HG02759 (cell line): ENCODE measurements at regions not wholly inside any gene's neighbourhood (a gene's known extent, or its start where the extent isn't known, plus 50 kb on each side); places are given as distances from the start of the nearest gene placed in this dataset.
A peak's percentile ranks its signal among the peaks of the same experiment; 100 is the strongest.
"Not testable (repeated sequence)": the region's sequence is repeated elsewhere in the genome, so short reads cannot be mapped to it uniquely, and the experiment has no call there.

ENCODE experiments used
- ATAC-seq: cut with Tn5 transposase; IDR thresholded peaks from one replicate; pipeline ENCODE4 v1.9.1; 2021; ENCODE audit warnings: mild to moderate bottlenecking, moderate library complexity; ENCODE audit not compliant: unreplicated experiment

DNA sequence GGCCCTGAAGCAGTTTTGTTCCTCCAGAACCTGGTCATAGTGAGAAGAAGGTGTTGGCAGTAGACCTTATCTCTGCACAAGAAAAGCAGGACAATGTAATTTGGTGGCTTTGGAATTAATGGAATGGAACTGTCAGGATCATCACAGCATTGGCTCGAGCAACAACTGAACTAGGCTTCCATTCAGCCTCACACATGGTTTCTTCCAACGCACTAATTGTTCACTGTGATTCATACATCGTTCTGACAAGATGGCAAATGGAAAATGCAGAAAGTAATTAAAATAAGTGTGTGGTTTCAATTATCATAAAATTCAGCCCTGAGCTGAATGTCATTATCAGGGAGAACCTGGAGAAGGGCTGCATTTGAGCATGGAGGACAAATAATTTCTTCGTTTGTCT lies 80.6 kb downstream of the MFSD1 start:
- ATAC-seq, result no peak

GRCh38 chr3:158896729-158897128 lies 94.9 kb downstream of the MFSD1 start:
- ATAC-seq, result no peak

GRCh38 chr3:158906749-158907148 lies 104.9 kb downstream of the MFSD1 start:
- no peak for ATAC-seq

DNA sequence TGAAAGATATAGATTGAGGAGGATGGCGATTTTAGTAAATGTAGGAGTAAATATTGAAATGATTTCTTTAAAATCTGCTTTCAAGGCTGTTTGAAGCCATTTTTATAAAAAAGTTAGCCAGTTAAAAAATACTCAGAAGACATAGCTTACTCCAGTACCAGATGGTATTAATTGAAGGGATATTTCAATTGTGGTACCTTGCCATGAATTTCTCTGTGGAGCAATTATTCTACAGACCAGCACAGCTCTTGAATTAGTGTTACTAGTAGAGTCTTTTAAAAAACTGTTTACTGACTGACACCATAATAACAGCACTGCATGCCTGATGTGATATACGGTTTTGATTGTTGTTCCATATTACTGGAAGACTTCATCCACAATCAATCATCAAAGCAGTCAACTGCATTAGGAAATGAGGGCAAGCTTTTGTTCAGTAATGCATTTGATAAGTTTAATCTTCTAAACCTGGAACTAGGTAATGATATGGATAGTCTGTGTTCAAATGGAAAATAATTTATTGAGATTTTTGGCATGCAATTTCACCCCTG lies 106.4 kb downstream of the MFSD1 start:
- no peak for ATAC-seq

DNA sequence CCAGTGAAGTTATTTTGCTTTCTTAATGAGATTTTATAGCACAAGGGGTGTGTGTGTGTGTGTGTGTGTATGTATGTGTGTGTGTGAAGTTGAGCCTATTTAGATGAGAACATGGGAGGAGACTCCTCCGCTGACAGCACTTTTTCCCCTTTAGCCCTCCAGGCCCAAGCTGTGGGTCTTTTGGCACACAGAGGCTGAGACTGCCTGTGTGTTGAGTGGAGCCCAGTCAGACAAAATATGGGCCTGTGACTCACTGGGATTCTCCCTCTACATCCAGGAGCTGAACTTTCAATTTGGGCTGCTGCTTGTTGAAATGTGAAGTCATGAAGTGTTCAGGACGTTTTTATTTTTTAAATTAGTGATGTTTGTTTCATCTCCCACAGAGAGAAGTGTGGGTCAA lies 108.0 kb downstream of the MFSD1 start:
- no peak for ATAC-seq

GRCh38 chr3:158911586-158911985 lies 109.7 kb downstream of the MFSD1 start:
- ATAC-seq, result no peak

GRCh38 chr3:158912188-158912587 lies 110.3 kb downstream of the MFSD1 start:
- no peak for ATAC-seq

GRCh38 chr3:158912621-158913020 lies 110.8 kb downstream of the MFSD1 start:
- ATAC-seq, result no peak

DNA sequence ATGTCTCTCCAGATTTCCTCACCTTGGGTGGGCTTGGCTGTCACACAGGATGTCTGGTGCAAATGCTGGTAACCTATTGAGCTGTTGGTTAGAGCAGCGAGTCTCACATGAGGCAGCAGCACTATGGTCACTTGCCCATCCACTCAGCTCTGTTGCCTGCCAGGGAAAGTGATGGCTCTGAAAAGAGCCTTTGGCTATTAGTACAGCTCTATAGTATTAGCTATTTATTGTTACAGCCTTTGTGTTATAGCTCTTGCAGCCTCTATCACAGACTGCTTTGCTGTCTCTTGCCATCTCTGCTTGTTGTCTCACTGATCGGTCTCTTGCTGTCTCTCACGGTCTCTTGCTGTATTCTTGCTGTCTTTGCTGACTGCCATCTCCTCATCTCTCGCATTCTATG lies 114.3 kb downstream of the MFSD1 start:
- ATAC-seq, result no peak

GRCh38 chr3:158918008-158918407 lies 116.2 kb downstream of the MFSD1 start:
- peak; percentile 84 for ATAC-seq

DNA sequence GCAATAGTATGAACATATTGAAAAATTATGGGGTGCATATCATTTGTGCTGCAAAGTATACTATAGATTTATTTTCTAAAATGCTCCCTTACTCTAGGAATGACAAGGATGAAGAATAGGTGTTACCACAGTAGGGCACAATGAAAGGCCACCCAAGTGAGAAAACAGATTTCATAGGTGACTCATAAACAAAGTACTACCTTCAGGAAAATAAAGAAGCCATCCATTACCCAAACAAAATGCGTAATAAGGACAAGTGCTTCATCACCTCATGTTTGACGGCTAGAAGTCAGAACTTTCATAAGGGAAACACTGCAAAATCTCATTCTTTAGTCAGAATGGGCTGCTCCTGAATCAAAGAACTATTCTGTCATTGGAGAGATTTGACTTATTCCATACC lies 116.6 kb downstream of the MFSD1 start:
- ATAC-seq, result no peak

DNA sequence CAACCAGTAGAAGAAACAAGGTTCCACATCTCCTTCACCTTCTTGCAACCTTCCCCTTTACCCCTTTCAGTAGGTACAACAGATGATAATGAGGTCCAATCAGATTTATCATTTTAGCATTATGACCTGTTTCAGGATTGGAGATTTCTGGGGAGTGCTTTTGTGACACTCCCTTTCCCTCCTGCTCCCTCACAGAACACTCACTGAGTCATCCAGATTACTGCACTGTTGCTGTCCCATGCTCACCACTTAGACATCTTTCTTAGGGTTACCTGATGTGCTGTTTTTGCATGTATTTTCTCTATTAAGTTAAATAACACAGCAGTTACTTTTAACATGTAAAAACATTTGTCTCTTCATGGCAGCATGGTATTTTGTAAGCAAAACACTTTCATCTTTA lies 118.5 kb downstream of the MFSD1 start:
- ATAC-seq, result no peak

- no peak for ATAC-seq
These were observed 123.2 kb downstream of the MFSD1 start for GRCh38 chr3:158925021-158925420.

DNA sequence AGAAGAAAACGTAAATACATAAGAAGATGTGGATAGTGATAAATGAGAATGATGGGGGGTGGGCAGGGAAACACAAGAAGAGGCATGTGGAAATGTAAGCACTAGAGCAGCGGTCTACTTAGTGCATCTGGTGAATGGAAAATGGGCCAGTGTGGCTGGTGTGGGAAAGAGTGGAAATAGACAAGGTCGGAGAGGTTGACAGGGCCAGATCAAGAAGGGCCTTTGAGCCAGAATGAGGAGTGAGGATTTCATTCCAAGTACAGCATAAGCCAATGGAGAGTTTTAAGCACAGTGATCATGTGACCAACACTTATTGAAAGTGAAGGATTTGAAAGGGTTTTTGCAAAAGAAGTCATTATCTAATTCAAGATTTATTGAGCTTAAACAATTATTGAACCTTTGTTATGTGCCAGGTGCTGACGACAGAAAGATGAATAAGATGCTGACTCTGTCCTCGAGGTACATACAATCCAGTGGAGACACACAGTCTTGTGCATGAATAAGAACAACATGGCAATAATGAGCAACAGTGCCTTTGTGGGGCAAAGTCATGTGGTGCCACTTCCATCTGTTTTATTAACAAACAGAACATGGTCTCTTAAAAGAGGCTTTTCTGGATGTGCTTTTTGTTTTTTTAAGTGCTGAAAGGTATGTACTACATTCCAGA lies 124.1 kb downstream of the MFSD1 start:
- ATAC-seq, result no peak

DNA sequence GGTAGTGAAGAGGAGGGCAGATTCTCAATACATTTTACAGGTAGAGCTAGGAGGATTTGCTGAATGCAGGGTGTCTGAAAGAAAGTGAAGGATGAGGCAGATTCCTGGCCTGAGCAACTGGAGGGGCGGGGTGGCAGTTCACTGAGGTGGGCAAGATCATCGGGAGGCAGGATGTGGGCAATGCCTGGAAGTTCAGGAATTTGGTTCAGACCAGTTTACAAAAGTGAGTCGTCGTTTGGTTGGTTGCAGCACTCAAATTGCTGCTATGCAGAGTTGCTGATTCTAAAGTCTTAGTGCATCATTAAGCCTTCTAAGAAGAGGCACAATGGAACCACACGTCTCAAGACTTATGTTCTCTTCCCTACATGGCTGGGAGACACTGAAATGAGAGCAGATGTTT lies 134.0 kb downstream of the MFSD1 start:
- ATAC-seq, result no peak

DNA sequence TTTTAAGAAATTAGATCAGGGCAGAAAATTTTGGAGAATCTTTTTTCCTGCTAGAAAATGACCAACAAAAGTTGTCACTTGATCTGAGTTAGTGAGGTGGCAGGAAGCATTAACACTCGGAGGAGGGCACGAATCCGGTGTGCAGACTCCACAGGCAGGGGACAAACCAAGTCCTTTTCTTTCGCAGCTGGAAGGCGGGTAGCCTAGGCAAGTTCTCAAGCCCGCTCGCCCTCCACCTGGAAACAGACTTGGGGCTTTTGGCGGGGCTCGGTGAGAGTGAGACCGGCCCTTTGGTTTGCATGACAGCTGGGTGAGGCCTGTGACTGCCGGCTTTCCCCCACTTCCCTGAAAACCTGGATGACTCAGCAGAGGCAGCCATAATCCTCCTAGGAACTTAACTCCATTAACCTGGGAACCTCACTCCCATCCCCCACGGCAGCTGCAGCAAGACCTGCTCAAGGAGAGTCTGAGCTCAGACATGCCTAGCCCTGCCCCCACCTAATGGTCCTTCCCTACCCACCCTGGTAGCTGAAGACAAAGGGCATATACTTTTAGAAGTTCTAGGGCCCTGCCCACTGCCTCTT lies 134.8 kb downstream of the MFSD1 start:
- ATAC-seq, result no peak

GRCh38 chr3:158950178-158950901 lies 148.5 kb downstream of the MFSD1 start:
- ATAC-seq, result no peak

DNA sequence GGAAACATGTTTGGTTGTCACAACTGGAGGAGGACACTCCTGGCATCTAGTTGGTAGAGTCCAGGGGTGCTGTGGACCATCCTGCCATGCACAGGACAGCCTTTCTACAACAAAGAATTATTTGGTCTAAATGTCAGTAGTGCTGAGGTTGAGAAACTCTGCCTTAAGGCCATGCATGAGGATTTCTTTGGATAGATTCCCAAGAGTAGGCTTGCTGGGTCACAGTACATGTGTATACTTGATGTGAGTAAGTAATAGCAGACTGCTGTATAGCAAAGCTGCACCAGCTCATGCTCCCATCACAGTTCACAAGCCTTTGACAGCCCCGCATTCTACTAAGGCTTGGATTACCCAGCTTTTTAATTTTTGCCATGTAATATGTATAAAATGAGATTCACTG lies 151.3 kb downstream of the MFSD1 start:
- no peak for ATAC-seq

DNA sequence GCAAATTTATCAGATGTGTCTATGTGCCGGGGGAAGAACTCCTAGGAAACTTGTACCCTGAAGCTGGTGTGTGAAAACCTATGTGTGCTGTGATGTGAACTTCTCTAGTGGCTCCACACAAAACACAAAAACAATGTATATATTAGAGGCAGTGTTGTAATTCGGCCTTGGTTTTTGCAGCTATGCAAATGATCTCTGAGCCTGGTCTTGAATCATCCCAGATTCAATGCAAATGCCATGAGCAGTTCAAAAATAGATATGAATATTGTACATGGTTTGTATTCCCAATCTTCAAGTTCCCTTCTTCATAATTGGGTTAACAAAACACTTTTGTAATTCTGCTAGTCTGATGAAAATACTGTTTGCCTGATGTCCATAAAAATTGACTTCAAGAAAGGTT lies 152.6 kb downstream of the MFSD1 start:
- ATAC-seq, result no peak

DNA sequence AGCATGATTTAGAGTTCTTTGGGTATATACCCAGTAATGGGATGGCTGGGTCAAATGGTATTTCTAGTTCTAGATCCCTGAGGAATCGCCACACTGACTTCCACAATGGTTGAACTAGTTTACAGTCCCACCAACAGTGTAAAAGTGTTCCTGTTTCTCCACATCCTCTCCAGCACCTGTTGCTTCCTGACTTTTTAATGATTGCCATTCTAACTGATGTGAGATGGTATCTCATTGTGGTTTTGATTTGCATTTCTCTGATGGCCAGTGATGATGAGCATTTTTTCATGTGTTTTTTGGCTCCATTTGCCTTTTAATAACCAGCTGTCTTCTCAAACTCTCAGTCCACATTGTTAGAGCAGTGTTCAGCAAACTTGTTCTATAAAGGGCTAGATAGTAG lies 155.9 kb downstream of the MFSD1 start:
- not testable (repeated sequence) for ATAC-seq

DNA sequence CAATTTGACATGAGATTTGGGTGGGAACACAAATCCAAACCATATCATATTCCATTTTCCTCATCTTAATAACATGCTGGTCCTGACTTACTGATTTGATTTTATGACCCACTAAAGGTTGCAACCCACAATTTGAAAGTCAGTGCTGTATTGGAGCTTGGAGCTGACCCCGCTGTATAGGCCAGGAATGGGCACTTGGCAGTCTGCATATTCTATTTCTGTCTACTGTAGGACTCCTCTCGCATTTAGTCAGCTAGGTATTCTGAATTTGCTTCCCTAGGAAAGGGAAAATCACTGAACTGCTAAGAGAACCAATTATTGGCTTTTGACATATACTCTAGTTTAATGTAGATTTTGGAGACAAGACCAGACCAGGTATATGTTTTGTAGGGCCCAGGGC lies 157.0 kb downstream of the MFSD1 start:
- no peak for ATAC-seq

- ATAC-seq, result no peak
These were observed 159.6 kb downstream of the MFSD1 start for GRCh38 chr3:158961471-158961870.
